Renal cortex interstitium (tissue), 11 donors: ENCODE measurements at regions not wholly inside any gene's neighbourhood (a gene's known extent, or its start where the extent isn't known, plus 50 kb on each side); places are given as distances from the start of the nearest gene placed in this dataset.

Experiments
- DNase-seq, 11 donors: peaks; one replicate each; pipeline ENCODE4 v3.0.0-alpha.2; 2013; ENCODE audit warnings: low read depth in 9 of 11, low spot score in 4 of 11; ENCODE audit errors: extremely low read depth in 1 of 11

- no peak for DNase-seq
These were observed 2293.3 kb upstream of the C9orf72 start for GRCh38 chr9:29866556-29866955.

DNA sequence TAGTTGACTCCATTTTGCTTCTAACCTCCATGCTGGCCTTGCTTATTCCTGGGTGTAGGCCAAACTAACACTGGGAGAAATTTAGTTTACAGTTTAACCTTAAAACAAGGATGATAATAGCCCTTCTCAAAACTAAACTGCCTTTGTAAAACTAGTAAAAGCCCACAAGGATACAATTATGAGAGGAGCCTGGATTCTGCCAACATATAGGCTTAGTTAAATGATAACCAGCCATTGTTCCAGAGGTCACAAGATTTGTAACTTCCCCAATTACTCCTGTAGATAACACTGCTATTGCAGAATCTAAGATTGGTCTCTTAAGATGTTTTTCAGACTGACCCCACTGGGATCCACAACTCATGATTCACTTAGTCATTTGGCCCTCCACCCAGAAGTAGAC lies 2300.3 kb upstream of the C9orf72 start:
- no peak for DNase-seq

DNA sequence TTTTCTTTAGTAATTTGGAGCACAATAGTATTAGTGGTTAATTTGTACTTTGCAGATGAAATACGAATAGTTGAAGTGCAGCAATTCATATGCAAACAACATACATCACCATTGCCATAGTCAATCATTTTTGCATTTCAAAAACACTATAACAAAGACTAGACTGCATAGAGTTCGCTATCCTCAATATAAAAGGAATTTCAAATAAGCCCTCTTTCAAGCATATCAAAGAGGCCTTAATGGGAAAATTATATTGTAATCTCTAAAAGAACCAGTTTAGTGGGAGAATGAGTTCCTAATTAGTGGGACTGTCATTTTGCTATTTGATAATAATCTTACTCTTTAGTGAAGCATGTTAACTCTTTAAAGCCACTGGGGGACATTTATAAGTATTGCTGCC lies 2302.3 kb upstream of the C9orf72 start:
- no peak for DNase-seq

DNA sequence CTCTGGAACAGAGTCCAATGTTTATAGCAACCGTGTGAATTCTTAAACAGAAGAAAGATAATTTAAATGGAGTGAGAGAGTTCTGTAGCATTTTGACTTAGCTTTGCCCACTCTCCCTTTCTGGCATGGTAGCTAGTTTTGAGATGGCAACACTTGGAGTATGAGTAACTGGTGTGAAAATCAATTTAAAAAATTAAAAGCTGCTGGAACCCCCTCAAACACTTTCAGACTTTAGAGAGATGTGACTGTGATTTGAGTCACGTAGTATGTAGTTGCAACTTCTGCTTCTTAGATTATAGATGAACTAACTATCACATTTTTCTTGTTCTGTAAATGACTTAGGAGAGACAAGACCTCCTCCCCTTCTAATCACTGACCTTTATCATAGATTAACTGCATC lies 2309.5 kb upstream of the C9orf72 start:
- DNase-seq: no peak

DNA sequence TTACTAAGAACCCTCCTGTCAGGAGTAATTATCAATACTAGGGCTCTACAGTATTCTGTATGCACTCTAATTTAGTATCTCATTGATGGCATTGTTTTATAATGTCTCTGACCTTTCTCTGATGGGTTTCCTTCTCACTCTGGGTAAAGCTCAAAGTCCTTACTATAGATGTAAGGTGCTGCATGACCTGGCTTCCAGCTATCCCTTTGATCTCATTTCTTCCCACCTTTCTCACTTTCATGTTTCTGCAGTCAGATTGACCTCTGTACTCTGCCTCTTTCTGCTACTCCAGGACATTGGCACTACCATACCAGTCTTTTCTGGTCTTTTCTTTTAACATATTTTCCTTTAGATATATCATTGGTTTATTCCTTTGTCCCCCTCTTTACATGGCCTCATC lies 2332.8 kb upstream of the C9orf72 start:
- DNase-seq: no peak

GRCh38 chr9:29928072-29928471 lies 2354.8 kb upstream of the C9orf72 start:
- no peak for DNase-seq

DNA sequence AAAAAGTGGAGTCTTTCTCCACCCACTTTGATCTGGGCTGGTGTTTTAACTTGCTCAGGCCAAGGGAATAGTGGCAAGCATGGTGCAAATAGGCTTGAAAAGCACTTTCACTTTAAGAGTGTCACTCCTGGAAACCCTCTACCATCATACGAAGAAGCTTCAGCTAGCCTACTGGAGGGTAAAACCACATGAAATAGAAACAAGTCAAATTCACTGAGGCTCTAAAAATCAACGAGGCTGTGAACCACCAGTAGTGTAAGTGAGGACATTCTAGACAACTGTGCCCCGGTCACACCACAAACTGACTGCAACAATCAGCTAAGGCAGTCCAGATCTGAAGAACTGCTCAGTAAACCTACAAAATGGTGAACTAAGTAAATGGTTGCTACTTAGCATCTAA lies 2366.3 kb upstream of the C9orf72 start:
- DNase-seq: no peak

GRCh38 chr9:29945012-29945411 lies 2371.7 kb upstream of the C9orf72 start:
- DNase-seq: no peak

DNA sequence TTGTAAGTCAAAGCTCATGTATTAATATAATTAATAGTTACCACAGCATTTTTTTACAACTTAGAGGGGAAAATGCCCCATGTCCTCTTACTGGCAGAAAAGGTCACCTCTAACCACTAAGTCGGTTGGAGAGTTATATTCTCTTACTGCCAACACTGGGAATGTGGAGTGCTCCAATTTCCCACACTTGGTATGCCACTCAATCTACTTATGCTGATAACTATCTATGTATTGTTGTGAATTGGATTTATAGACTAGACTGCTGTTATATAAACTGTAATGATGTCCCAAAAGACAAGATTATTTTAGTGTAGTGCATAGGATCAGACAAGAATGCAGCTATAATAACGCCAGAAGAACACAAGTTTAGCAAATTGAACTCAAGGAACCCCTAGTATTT lies 2385.2 kb upstream of the C9orf72 start:
- DNase-seq: no peak

DNA sequence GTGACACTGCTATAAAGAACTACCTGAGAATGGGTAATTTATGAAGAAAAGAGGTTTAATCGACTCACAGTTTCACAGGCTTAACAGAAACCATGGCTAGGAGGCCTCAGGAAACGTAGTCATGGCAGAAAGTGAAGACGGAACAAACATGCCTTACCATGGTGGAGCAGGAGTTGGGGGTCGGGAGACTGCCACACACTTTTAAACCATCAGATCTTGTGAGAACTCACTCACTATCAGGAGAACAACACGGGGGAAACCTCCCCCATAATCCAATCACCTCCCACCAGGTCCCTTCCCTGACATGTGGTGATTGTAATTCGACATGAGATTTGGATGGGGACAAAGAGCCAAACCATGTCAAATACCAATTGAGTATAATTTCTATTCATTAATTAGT lies 2392.6 kb upstream of the C9orf72 start:
- DNase-seq: no peak

GRCh38 chr9:29966247-29966646 lies 2393.0 kb upstream of the C9orf72 start:
- no peak for DNase-seq

DNA sequence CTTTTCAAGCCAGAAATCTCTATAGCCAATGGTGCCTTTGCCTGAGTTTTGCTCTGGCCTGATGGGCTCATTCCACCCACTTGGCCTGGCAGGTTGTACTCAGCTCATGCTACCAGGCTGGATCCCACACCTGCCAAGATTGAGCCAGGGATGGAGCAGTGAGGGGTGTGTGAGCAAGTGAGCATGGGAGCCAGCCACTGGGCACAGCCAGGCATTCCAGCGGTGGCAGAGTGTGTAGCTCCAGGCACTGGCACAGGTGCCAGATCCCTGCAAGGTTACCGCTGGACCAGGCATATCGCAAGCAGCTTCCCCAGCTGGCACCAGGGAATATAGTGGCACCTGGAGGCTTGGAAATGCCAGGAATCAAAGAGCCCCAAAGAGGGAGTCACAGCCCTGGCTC lies 2395.6 kb upstream of the C9orf72 start:
- DNase-seq: no peak

GRCh38 chr9:29969408-29969807 lies 2396.1 kb upstream of the C9orf72 start:
- no peak for DNase-seq

- DNase-seq: no peak
These were observed 2396.8 kb upstream of the C9orf72 start for GRCh38 chr9:29969856-29970647.

DNA sequence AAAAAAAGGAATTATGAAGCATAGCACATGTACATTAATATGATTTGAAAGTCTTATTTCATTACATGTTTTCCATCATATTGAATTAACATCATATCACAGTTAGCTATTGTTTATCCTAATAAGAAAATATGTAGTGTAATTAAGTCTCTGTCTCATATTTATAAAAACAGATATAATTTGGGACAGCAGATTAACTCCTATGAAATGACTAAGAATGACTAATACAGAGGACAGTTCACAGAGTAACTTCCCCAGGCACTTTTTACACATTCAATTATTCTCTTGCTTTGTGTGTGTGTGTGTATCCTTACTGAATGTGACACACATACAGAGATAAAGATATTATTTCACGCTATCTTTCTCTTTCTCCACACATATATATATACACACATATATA lies 2400.9 kb upstream of the C9orf72 start:
- DNase-seq: no peak

GRCh38 chr9:29976981-29977380 lies 2403.7 kb upstream of the C9orf72 start:
- DNase-seq: no peak

DNA sequence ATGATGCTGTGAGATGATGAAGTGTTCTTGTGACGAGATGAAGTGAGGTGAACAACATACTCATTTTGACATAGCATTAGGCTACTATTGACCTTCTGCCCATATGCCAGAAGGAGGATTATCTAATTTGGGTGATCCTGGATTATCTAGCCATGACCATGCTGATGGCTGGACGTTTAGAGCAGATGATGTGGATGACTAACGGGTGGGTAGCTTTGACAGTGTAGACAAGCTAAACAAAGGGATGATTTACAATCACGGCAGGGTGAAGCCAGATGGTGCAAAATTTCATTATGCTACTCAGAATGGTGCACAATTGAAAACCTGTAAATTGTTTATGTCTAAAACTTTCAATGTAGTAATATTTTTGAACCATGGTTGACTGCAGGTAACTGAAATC lies 2403.4 kb upstream of the ACO1 start:
- no peak for DNase-seq

DNA sequence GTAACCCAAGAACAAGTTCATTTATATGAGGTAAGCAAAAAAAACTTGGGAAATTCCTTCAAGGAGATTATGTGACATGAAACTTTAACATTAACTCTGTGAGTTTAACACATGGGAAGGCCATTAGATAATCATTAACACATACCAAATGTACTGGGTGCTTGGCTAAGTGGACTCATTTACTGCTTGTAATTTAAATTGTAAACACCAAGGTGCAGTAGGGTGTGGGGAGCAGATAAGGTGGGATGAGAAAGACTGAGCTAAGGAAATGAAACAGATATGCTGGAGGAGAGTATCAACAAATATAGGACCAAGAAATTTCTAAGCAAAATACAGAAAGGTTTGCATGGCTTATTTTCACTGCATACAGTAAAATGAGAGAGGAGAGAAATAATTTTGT lies 2384.8 kb upstream of the ACO1 start:
- no peak for DNase-seq

- DNase-seq: no peak
These were observed 2373.8 kb upstream of the ACO1 start for GRCh38 chr9:30010691-30011090.

DNA sequence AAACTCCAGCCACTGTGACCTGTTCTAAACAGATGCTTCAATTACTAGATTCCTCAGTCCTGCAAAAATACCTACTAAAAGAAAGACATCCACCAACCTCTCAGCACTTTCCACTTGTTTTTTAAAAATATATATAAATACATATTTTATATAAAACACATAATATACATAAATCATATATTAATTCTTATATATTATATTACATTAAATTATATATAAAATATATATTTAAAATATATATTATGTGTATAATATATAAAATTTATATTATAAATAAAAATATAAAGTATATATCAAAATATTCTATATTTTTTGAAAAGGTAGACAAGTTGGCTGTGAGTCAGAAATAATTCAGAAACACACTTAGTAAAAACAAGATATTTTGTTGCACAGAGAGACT lies 2371.8 kb upstream of the ACO1 start:
- DNase-seq: no peak

GRCh38 chr9:30015073-30015472 lies 2369.4 kb upstream of the ACO1 start:
- no peak for DNase-seq
